OCI-LY3 (cell line): ENCODE measurements at regions not wholly inside any gene's neighbourhood (a gene's known extent, or its start where the extent isn't known, plus 50 kb on each side); places are given as distances from the start of the nearest gene placed in this dataset.

Experiments
- EZH2phosphoT487 ChIP-seq: fragments of 200-600 bp; shearing (Covaris generic); IDR thresholded peaks from 2 replicates; pipeline ENCODE4 v1.6.1; 2018; ENCODE audit warnings: antibody characterized with exemption, mixed run types, low read depth
- TF ChIP-seq, protein P1 (sequence below): fragments of 200-600, 300-600 bp; sonication (generic); IDR thresholded peaks from 2 replicates; pipeline ENCODE4 v1.5.1; 2014; ENCODE audit warnings: antibody characterized with exemption, low read length, low read depth

DNA sequence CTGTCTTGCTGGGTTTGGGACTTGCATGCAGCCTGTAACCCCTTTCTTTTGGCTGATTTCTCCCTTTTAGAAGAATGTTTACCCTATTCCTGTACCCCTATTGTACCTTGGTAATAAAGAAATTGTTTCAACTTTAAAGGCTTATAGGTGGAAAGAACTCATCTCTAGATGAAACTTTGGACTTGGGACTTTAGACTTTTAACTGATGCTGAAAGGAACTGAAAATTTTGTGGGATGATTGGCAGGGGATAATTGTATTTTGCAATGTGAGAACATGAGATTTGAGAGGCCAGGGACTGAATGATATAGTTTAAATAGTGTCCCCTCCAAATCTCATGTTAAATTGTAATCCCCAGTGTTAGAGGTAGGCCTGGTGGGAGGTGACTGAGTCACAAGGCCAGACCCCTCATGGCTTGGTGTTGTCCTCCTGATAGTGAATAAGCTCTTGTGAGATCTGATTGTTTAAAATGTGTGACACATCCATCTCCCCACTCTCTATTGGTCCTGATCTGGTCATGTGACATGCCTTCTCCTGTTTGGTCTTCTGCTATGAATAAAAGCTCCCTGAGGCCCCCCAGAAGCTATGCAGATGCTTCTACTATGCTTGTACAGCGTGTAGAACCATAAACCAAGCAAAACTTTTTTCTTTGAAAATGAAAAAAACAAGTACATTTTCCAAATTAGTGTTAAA is 1621.3 kb upstream of the B3GALT2 start:
- TF ChIP-seq, protein P1, sequence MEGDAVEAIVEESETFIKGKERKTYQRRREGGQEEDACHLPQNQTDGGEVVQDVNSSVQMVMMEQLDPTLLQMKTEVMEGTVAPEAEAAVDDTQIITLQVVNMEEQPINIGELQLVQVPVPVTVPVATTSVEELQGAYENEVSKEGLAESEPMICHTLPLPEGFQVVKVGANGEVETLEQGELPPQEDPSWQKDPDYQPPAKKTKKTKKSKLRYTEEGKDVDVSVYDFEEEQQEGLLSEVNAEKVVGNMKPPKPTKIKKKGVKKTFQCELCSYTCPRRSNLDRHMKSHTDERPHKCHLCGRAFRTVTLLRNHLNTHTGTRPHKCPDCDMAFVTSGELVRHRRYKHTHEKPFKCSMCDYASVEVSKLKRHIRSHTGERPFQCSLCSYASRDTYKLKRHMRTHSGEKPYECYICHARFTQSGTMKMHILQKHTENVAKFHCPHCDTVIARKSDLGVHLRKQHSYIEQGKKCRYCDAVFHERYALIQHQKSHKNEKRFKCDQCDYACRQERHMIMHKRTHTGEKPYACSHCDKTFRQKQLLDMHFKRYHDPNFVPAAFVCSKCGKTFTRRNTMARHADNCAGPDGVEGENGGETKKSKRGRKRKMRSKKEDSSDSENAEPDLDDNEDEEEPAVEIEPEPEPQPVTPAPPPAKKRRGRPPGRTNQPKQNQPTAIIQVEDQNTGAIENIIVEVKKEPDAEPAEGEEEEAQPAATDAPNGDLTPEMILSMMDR = no peak
- TF ChIP-seq EZH2phosphoT487 = no peak
